ENCODE measurements at regions not wholly inside any gene's neighbourhood (a gene's known extent, or its start where the extent isn't known, plus 50 kb on each side); places are given as distances from the start of the nearest gene placed in this dataset.

- Histone ChIP-seq H3K4me1 (ENCODE audit: control insufficient read depth in 5 of 5, insufficient read depth in 5 of 5, low read length in 5 of 5) (peaks cover 0 to 6% (median 0%) of the 10 kb centered on the region in 5 donors), H3K9me3 (ENCODE audit: control insufficient read depth in 4 of 4, insufficient read depth in 3 of 4, low read length in 3 of 4) (no peaks in the 10 kb centered on the region), H3K36me3 (ENCODE audit: control insufficient read depth in 4 of 4, insufficient read depth in 4 of 4, low read length in 4 of 4) (no peaks in the 10 kb centered on the region), H3K4me3 (no peak overlapping the region), H3K27ac (ENCODE audit: low read depth in 1 of 2, low read length in 1 of 2) (no peak overlapping the region), H3K9ac (ENCODE audit: insufficient read depth in 1 of 2, low read length in 2 of 2) (peak overlapping the region in 1 of 2 donors; percentile 7), H3K27me3 (ENCODE audit: control insufficient read depth in 3 of 3, insufficient read depth in 3 of 3, low read length in 2 of 3) (no peaks in the 10 kb centered on the region)
- TF ChIP-seq, protein P1, sequence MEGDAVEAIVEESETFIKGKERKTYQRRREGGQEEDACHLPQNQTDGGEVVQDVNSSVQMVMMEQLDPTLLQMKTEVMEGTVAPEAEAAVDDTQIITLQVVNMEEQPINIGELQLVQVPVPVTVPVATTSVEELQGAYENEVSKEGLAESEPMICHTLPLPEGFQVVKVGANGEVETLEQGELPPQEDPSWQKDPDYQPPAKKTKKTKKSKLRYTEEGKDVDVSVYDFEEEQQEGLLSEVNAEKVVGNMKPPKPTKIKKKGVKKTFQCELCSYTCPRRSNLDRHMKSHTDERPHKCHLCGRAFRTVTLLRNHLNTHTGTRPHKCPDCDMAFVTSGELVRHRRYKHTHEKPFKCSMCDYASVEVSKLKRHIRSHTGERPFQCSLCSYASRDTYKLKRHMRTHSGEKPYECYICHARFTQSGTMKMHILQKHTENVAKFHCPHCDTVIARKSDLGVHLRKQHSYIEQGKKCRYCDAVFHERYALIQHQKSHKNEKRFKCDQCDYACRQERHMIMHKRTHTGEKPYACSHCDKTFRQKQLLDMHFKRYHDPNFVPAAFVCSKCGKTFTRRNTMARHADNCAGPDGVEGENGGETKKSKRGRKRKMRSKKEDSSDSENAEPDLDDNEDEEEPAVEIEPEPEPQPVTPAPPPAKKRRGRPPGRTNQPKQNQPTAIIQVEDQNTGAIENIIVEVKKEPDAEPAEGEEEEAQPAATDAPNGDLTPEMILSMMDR (IDR thresholded peaks at IDR 0.05; ENCODE audit: control extremely low read depth, extremely low read depth), result no peak
- WGBS, 2 donors, result 63 to 80% methylated on average over 3 of the region's 3 CpGs
- ATAC-seq (ENCODE audit: insufficient read depth, low FRiP score) (no peak), DNase-seq (no peak)
These were observed 145.1 kb upstream of the DAB2 start for GRCh38 chr5:39569857-39570256.

GRCh38 chr5:39566891-39567290, 142.1 kb upstream of the DAB2 start:
- no peak overlapping the region for H3K9ac ChIP-seq (ENCODE audit: insufficient read depth in 1 of 2, low read length in 2 of 2)
- ATAC-seq (ENCODE audit: insufficient read depth, low FRiP score), result no peak
- H3K27ac ChIP-seq (ENCODE audit: low read depth in 1 of 2, low read length in 1 of 2), result no peak overlapping the region
- peak in 1 of 3 donors; percentile 57 for DNase-seq
- TF ChIP-seq, protein P1 (IDR thresholded peaks at IDR 0.05; ENCODE audit: control extremely low read depth, extremely low read depth), result no peak
- no peaks in the 10 kb centered on the region for H3K9me3 ChIP-seq (ENCODE audit: control insufficient read depth in 4 of 4, insufficient read depth in 3 of 4, low read length in 3 of 4)
- no peaks in the 10 kb centered on the region for H3K27me3 ChIP-seq (ENCODE audit: control insufficient read depth in 3 of 3, insufficient read depth in 3 of 3, low read length in 2 of 3)
- H3K36me3 ChIP-seq (ENCODE audit: control insufficient read depth in 4 of 4, insufficient read depth in 4 of 4, low read length in 4 of 4), result no peaks in the 10 kb centered on the region
- H3K4me3 ChIP-seq, result no peak overlapping the region
- peaks cover 0 to 6% (median 0%) of the 10 kb centered on the region in 5 donors for H3K4me1 ChIP-seq (ENCODE audit: control insufficient read depth in 5 of 5, insufficient read depth in 5 of 5, low read length in 5 of 5)

GRCh38 chr5:39566029-39566428, 141.2 kb upstream of the DAB2 start:
- no peak for DNase-seq
- Histone ChIP-seq H3K4me1 (ENCODE audit: control insufficient read depth in 5 of 5, insufficient read depth in 5 of 5, low read length in 5 of 5) (peaks cover 0 to 6% (median 0%) of the 10 kb centered on the region in 5 donors), H3K27me3 (ENCODE audit: control insufficient read depth in 3 of 3, insufficient read depth in 3 of 3, low read length in 2 of 3) (no peaks in the 10 kb centered on the region), H3K27ac (ENCODE audit: low read depth in 1 of 2, low read length in 1 of 2) (no peak overlapping the region), H3K36me3 (ENCODE audit: control insufficient read depth in 4 of 4, insufficient read depth in 4 of 4, low read length in 4 of 4) (no peaks in the 10 kb centered on the region), H3K4me3 (no peak overlapping the region), H3K9me3 (ENCODE audit: control insufficient read depth in 4 of 4, insufficient read depth in 3 of 4, low read length in 3 of 4) (no peaks in the 10 kb centered on the region), H3K9ac (ENCODE audit: insufficient read depth in 1 of 2, low read length in 2 of 2) (no peak overlapping the region)
- 93 to 96% methylated on average over 3 of the region's 3 CpGs for WGBS, 2 donors
- TF ChIP-seq, protein P1 (IDR thresholded peaks at IDR 0.05; ENCODE audit: control extremely low read depth, extremely low read depth), result no peak
- no peak for ATAC-seq (ENCODE audit: insufficient read depth, low FRiP score)

DNA sequence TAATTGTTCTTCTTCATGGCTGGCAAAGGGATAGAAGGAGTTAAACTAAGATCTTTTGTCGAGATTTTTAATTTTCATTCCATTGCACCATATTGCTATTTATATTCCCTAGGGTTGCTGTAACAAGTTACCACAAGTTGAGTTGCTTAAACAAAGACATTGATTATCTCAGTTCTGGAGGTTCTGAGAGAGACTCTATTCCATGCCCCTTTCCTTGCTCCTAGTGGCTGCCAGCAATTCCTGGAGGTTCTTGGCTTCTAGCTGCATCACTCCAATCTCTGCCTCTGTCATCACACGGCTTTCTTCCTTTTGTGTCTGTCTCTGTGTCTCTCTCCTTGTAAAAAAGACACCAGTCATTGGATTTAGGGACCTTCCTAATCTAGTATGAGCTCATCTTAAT, 136.6 kb upstream of the DAB2 start:
- WGBS, 2 donors, result 62 to 79% methylated on average over 2 of the region's 2 CpGs
- Histone ChIP-seq H3K27ac (ENCODE audit: low read depth in 1 of 2, low read length in 1 of 2) (no peak overlapping the region), H3K4me1 (ENCODE audit: control insufficient read depth in 5 of 5, insufficient read depth in 5 of 5, low read length in 5 of 5) (no peaks in the 10 kb centered on the region), H3K27me3 (ENCODE audit: control insufficient read depth in 3 of 3, insufficient read depth in 3 of 3, low read length in 2 of 3) (no peaks in the 10 kb centered on the region), H3K9me3 (ENCODE audit: control insufficient read depth in 4 of 4, insufficient read depth in 3 of 4, low read length in 3 of 4) (no peaks in the 10 kb centered on the region), H3K4me3 (no peak overlapping the region), H3K36me3 (ENCODE audit: control insufficient read depth in 4 of 4, insufficient read depth in 4 of 4, low read length in 4 of 4) (no peaks in the 10 kb centered on the region), H3K9ac (ENCODE audit: insufficient read depth in 1 of 2, low read length in 2 of 2) (no peak overlapping the region)
- TF ChIP-seq, protein P1 (IDR thresholded peaks at IDR 0.05; ENCODE audit: control extremely low read depth, extremely low read depth), result no peak
- no peak for DNase-seq
- no peak for ATAC-seq (ENCODE audit: insufficient read depth, low FRiP score)
